MCF 10A (cell line): ENCODE measurements at regions not wholly inside any gene's neighbourhood (a gene's known extent, or its start where the extent isn't known, plus 50 kb on each side); places are given as distances from the start of the nearest gene placed in this dataset.

ENCODE experiments used
- BruUV-seq: library from RNA; stranded (reverse); fragments of 400-500 nt; replicated peaks from 2 replicates; lab custom pipeline; 2021; lab: Mats Ljungman, UMichigan
- CTCF ChIA-PET: fragments of 300-600 bp; sonication (Branson Sonifier 250); formaldehyde crosslinking; extraction: SDS; loops from one replicate; lab custom pipeline; 2021; ENCODE audit warnings: antibody characterized with exemption, inconsistent platforms; lab: Yijun Ruan, JAX
- POLR2A ChIA-PET: fragments of 300-600, 350-650 bp; sonication (Branson Sonifier 250); formaldehyde crosslinking; extraction: SDS; loops from one replicate; lab custom pipeline; 2020; ENCODE audit warnings: antibody characterized with exemption, inconsistent platforms; lab: Yijun Ruan, JAX
- DNase-seq: peaks from one replicate; pipeline ENCODE4 v3.0.0-alpha.2; 2018; ENCODE audit not compliant: unreplicated experiment
- H3K27ac Mint-ChIP-seq: one replicate; pipeline ENCODE4 v1.8.0; 2022; ENCODE audit warnings: mild to moderate bottlenecking, low read depth, mixed read lengths; ENCODE audit not compliant: unreplicated experiment
- H3K27me3 Mint-ChIP-seq: one replicate; pipeline ENCODE4 v1.8.0; 2022; ENCODE audit warnings: mixed read lengths; ENCODE audit not compliant: insufficient read depth, unreplicated experiment
- H3K36me3 Mint-ChIP-seq: one replicate; pipeline ENCODE4 v1.8.0; 2022; ENCODE audit warnings: mild to moderate bottlenecking, moderate library complexity, mixed read lengths; ENCODE audit not compliant: insufficient read depth, unreplicated experiment
- H3K4me1 Mint-ChIP-seq: one replicate; pipeline ENCODE4 v1.8.0; 2022; ENCODE audit warnings: mixed read lengths; ENCODE audit not compliant: insufficient read depth, unreplicated experiment
- H3K4me3 Mint-ChIP-seq: one replicate; pipeline ENCODE4 v1.8.0; 2022; ENCODE audit warnings: mild to moderate bottlenecking, moderate library complexity, mixed read lengths; ENCODE audit not compliant: unreplicated experiment
- H3K9me3 Mint-ChIP-seq: one replicate; pipeline ENCODE4 v1.8.0; 2022; ENCODE audit warnings: mixed read lengths; ENCODE audit not compliant: unreplicated experiment
- CTCF ChIP-seq: fragments of 200-600 bp; IDR thresholded peaks from one replicate; pipeline ENCODE4 v1.8.0; 2022; ENCODE audit warnings: antibody characterized with exemption, mild to moderate bottlenecking; ENCODE audit not compliant: unreplicated experiment
- intact Hi-C: fragments of 100-400 bp; cut with micrococcal nuclease; formaldehyde crosslinking; loops from 2 replicates; pipeline ENCODE4 v1.14.1; 2022

- Mint-ChIP-seq H3K27me3 (no peaks in the 10 kb centered on the region), H3K27ac (no peak overlapping the region), H3K9me3 (peaks cover 31% of the 10 kb centered on the region), H3K4me1 (no peaks in the 10 kb centered on the region), H3K4me3 (no peak overlapping the region), H3K36me3 (no peaks in the 10 kb centered on the region)
- ChIA-PET POLR2A (no interaction called here), CTCF (no interaction called here)
- DNase-seq = no peak
- intact Hi-C loops = no loop called here
- TF ChIP-seq CTCF = no peak
- no TSS peak for BruUV-seq
Measured at GRCh38 chr18:25433590-25433989, 81.6 kb upstream of the ZNF521 start.

DNA sequence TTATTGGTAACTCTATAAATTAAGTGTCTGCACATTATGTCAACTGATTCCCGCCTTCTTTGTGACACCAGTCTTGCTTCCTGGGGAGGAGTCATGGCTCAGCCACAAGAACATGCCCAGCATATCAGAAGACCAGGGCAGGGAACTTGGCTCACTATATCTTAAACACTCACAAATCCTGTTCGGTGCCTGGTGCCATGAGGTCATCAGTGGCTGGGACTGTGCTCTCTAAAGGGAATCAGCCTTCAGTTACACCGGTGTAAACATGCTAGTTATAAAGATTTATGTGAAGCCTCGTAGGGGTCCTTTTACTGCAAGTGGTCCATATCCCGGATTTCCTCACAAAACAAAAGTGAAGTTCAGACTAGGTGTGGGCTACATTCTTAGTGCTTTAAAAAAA lies 73.1 kb upstream of the ZNF521 start:
- H3K27me3 Mint-ChIP-seq = no peaks in the 10 kb centered on the region
- BruUV-seq = no TSS peak
- H3K27ac Mint-ChIP-seq = no peak overlapping the region
- H3K9me3 Mint-ChIP-seq = peaks cover 22% of the 10 kb centered on the region
- intact Hi-C loops = no loop called here
- no peak for DNase-seq
- H3K4me3 Mint-ChIP-seq = no peak overlapping the region
- no peaks in the 10 kb centered on the region for H3K36me3 Mint-ChIP-seq
- ChIA-PET CTCF (no interaction called here), POLR2A (no interaction called here)
- H3K4me1 Mint-ChIP-seq = no peaks in the 10 kb centered on the region
- no peak for TF ChIP-seq CTCF

DNA sequence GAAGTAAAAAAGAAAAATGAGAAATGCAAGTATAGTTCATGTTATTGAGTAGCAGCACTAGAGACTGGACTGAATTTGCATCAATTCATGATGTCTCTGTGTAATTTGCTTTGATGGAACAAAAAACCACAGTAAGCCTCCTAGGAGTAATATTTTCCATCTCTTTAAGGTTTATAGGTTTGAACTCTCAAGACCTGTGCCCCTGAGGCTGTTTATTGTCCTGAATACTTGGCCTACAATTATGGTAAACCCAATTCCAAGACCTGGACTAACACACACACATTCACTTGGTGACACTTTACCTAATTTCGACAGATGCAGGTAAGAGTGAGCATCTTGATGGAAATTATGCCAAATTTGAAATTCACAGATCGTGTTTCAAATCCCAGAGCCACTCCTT lies 71.8 kb upstream of the ZNF521 start:
- Mint-ChIP-seq H3K4me3 (no peak overlapping the region), H3K9me3 (peaks cover 14% of the 10 kb centered on the region), H3K27me3 (no peaks in the 10 kb centered on the region), H3K36me3 (no peaks in the 10 kb centered on the region), H3K27ac (no peak overlapping the region), H3K4me1 (no peaks in the 10 kb centered on the region)
- intact Hi-C loops = no loop called here
- CTCF ChIA-PET = no interaction called here
- no peak for DNase-seq
- POLR2A ChIA-PET = no interaction called here
- no TSS peak for BruUV-seq
- no peak for TF ChIP-seq CTCF

DNA sequence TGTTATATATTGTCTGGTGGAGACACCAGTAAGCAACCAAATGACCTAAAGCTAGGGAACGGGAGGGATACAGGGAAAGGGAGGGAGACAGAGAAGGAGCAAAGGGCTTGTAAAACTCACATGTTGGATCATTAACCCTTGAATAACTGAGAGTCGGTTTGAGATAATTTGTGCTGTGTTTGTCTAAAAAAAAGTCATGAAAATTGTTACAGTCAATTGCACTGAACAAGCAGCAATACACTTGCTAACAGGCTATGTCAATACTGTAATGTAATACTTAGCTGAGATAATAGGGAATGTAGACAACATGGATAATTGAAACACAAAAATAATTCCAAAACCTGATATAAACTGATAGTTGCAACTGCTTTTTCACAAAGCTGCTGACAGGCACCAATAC lies 71.3 kb upstream of the ZNF521 start:
- ChIA-PET POLR2A (no interaction called here), CTCF (no interaction called here)
- no peak for DNase-seq
- BruUV-seq = no TSS peak
- Mint-ChIP-seq H3K9me3 (peaks cover 13% of the 10 kb centered on the region), H3K27ac (no peak overlapping the region), H3K4me1 (no peaks in the 10 kb centered on the region), H3K36me3 (no peaks in the 10 kb centered on the region), H3K27me3 (no peaks in the 10 kb centered on the region), H3K4me3 (no peak overlapping the region)
- intact Hi-C loops = no loop called here
- no peak for TF ChIP-seq CTCF
